Stomach (tissue), 8 donors: ENCODE measurements at regions not wholly inside any gene's neighbourhood (a gene's known extent, or its start where the extent isn't known, plus 50 kb on each side); places are given as distances from the start of the nearest gene placed in this dataset.
A peak's percentile ranks its signal among the peaks of the same experiment; 100 is the strongest.

Source experiments
- DNase-seq, 2 donors: peaks; one replicate each; pipeline versions ENCODE4 v3.0.0 to v3.0.0-alpha.2; 2013 to 2019
- H3K27ac ChIP-seq, 5 donors: fragments of 200-600 bp in 4 of 5; sonication (generic) in 4 of 5; one replicate each; pipeline ENCODE4 v1.5.1; 2013 to 2019; ENCODE audit warnings: mild to moderate bottlenecking in 1 of 5, moderate library complexity in 1 of 5
- H3K27me3 ChIP-seq, 3 donors: fragments of 200-600 bp; sonication (generic); one replicate each; pipeline ENCODE4 v1.5.1; 2017 to 2019; ENCODE audit warnings: mixed run types in 1 of 3
- H3K36me3 ChIP-seq, 4 donors: fragments of 200-600 bp; sonication (generic); 1 replicate in 3 of 4; 2 replicates in 1 of 4; pipeline ENCODE4 v1.5.1; 2016 to 2019
- H3K4me1 ChIP-seq, 4 donors: fragments of 200-600 bp; sonication (generic); one replicate each; pipeline ENCODE4 v1.5.1; 2016 to 2019
- H3K4me3 ChIP-seq, 4 donors: fragments of 200-600 bp; sonication (generic) in 3 of 4; one replicate each; pipeline ENCODE4 v1.5.1; 2016 to 2019; ENCODE audit warnings: mild to moderate bottlenecking in 1 of 4
- H3K9me3 ChIP-seq, 4 donors: fragments of 200-600 bp; sonication (generic); one replicate each; pipeline ENCODE4 v1.5.1; 2016 to 2019
- EP300 ChIP-seq: sonication (generic); formaldehyde crosslinking; IDR thresholded peaks from one replicate; pipeline ENCODE4 v1.6.1; 2017; ENCODE audit warnings: antibody characterized with exemption
- POLR2A ChIP-seq, 4 donors: fragments of 450-650 bp; IDR thresholded peaks; one replicate each; pipeline ENCODE4 v1.6.1; 2016; ENCODE audit warnings: antibody characterized with exemption in 4 of 4, control low read depth in 2 of 4, mild to moderate bottlenecking in 1 of 4, moderate library complexity in 1 of 4
- POLR2AphosphoS5 ChIP-seq, 3 donors: sonication (generic); formaldehyde crosslinking; IDR thresholded peaks; one replicate each; pipeline ENCODE4 v1.6.1; 2016; ENCODE audit warnings: antibody characterized with exemption in 3 of 3
- WGBS, 5 donors: extraction: QIAGEN DNeasy Blood & Tissue Kit in 3 of 5; methylation state at CpG; one replicate each; pipeline versions ENCODE4 v1.1.5 to v1.1.7; 2013 to 2018; 5-methylcytosine and 5-hydroxymethylcytosine counted together
- intact Hi-C: fragments of 100-400 bp; cut with DNase I; formaldehyde crosslinking; loops from one replicate; pipeline ENCODE4 v1.15.1; 2023; ENCODE audit warnings: low total_unique reads
- TF ChIP-seq, protein P1 (sequence below), 7 experiments: fragments of 450-650 bp in 4 of 7; fragments of 200-600 bp in 3 of 7; sonication (generic) in 3 of 7; IDR thresholded peaks; one replicate each; pipeline ENCODE4 v1.5.1; 2016 to 2019; ENCODE audit warnings: antibody characterized with exemption in 7 of 7, control low read depth in 2 of 7, mild to moderate bottlenecking in 1 of 7
- donor health status: healthy with polysubstance abuse.
- donor health status: Bipolar disorder and iron deficiency.
- donor health status: healthy.

DNA sequence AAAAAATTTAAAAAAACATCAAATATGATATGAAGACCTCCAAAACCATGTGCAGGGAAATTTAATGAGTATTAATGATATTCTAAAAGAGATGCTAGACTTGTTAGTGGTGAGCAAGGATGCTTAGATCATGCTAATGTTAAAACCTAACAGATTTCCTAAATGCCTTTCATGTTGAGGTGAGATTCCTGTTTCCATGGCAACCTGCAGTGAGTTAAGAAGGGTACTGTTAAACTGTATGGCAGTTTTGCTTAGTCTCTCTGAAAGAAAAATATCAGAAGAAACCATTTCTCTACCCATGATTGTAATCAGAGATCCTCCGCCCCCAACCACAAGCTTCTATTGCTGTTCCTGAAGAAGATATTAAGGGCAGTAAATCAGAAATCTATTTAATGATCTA is 321.6 kb upstream of the LRRC7 start:
- H3K4me1 ChIP-seq = no peaks in the 10 kb centered on the region

DNA sequence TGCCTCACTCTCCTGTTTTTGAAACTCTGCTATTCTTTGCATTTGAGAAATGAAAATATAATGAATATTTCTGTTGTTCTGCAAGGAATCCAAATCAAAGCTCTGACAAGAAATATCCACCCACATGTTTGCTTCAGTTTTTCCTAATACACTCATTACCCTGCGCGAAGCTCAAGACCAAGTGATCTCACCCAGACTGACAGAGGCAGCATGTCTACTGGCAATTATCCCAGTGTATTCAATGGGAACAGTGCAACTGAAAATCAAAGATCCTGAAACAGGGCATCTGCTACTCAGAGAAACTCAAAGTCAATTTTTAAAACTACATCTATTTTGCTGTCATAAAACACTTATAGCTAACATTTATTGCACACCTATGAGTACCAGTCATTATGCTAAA is 321.0 kb upstream of the LRRC7 start:
- TF ChIP-seq POLR2A (IDR thresholded peaks at IDR 0.05) = no peak
- TF ChIP-seq EP300 = no peak
- TF ChIP-seq, protein P1, sequence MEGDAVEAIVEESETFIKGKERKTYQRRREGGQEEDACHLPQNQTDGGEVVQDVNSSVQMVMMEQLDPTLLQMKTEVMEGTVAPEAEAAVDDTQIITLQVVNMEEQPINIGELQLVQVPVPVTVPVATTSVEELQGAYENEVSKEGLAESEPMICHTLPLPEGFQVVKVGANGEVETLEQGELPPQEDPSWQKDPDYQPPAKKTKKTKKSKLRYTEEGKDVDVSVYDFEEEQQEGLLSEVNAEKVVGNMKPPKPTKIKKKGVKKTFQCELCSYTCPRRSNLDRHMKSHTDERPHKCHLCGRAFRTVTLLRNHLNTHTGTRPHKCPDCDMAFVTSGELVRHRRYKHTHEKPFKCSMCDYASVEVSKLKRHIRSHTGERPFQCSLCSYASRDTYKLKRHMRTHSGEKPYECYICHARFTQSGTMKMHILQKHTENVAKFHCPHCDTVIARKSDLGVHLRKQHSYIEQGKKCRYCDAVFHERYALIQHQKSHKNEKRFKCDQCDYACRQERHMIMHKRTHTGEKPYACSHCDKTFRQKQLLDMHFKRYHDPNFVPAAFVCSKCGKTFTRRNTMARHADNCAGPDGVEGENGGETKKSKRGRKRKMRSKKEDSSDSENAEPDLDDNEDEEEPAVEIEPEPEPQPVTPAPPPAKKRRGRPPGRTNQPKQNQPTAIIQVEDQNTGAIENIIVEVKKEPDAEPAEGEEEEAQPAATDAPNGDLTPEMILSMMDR (IDR thresholded peaks at IDR 0.05) = no peak
- TF ChIP-seq POLR2AphosphoS5 (IDR thresholded peaks at IDR 0.05) = no peak
- Histone ChIP-seq H3K36me3 (no peaks in the 10 kb centered on the region), H3K4me3 (no peak overlapping the region), H3K9me3 (no peaks in the 10 kb centered on the region), H3K4me1 (no peaks in the 10 kb centered on the region), H3K27ac (no peak overlapping the region), H3K27me3 (no peaks in the 10 kb centered on the region)
- 75 to 85% (median 79%) methylated on average over 2 of the region's 2 CpGs for WGBS, 5 donors
- intact Hi-C loops = no loop called here
- DNase-seq = peak in 1 of 2 donors; percentile 40

More for the DNA sequence above, 321.6 kb upstream of the LRRC7 start:
- H3K4me3 ChIP-seq = no peak overlapping the region
- no peak for TF ChIP-seq EP300
- H3K27me3 ChIP-seq = no peaks in the 10 kb centered on the region
- no peaks in the 10 kb centered on the region for H3K36me3 ChIP-seq
- 79 to 95% (median 90%) methylated on average over 1 of the region's 1 CpG for WGBS, 5 donors
- intact Hi-C loops = no loop called here
- no peaks in the 10 kb centered on the region for H3K9me3 ChIP-seq
- no peak overlapping the region for H3K27ac ChIP-seq
- DNase-seq = no peak

DNA sequence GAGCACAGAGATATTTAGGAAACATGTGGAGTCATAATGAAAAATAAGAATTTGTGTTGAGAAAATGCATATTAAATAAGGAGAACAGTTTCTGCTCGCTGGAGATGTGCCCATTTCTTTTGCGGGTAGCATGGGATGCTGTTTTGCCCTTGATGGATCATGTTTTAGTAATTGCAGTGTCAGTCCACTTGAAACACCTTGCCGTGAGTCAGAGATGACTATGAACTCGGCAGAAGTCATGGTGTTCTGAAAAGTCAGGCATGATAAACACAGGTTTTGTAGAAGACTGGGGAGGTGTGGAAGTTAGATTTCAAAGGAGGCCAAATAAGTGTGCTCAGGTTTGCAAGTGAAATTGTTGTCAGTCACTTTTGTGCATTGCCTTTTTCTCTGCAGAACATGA is 315.0 kb upstream of the LRRC7 start:
- H3K36me3 ChIP-seq = no peaks in the 10 kb centered on the region
- H3K4me1 ChIP-seq = no peaks in the 10 kb centered on the region
- intact Hi-C loops = no loop called here
- no peak for TF ChIP-seq POLR2A (IDR thresholded peaks at IDR 0.05)
- TF ChIP-seq, protein P1 (IDR thresholded peaks at IDR 0.05) = no peak
- TF ChIP-seq EP300 = no peak
- no peak for TF ChIP-seq POLR2AphosphoS5 (IDR thresholded peaks at IDR 0.05)
- no peaks in the 10 kb centered on the region for H3K9me3 ChIP-seq
- H3K27ac ChIP-seq = no peak overlapping the region
- no peak for DNase-seq
- no peaks in the 10 kb centered on the region for H3K27me3 ChIP-seq
- 69 to 82% (median 73%) methylated on average over 4 of the region's 4 CpGs for WGBS, 5 donors
- H3K4me3 ChIP-seq = no peak overlapping the region

DNA sequence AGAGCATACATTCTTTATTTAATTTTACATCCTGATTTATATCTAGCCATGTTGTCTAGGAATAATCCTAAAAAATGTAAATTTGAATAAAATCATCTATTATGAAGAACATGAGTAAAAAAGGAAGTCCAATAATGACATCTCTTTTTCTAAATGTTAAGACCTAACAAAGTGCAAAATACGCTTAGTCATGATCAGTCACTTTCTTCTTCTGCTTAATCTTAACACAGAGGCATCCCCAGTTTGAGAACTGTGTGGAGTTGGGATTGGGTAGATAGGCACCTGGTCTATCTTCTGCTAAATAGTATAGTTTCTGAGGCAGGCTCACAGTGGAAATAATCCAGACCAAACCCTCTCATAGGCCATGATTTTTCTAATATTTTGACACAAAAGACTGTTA is 311.7 kb upstream of the LRRC7 start:
- Histone ChIP-seq H3K4me3 (no peak overlapping the region), H3K9me3 (no peaks in the 10 kb centered on the region), H3K36me3 (no peaks in the 10 kb centered on the region), H3K27me3 (no peaks in the 10 kb centered on the region), H3K27ac (no peak overlapping the region), H3K4me1 (peaks cover 0 to 9% (median 0%) of the 10 kb centered on the region in 4 donors)
- intact Hi-C loops = no loop called here
- DNase-seq = no peak
- TF ChIP-seq EP300 (no peak), POLR2AphosphoS5 (IDR thresholded peaks at IDR 0.05) (no peak), POLR2A (IDR thresholded peaks at IDR 0.05) (no peak)
- TF ChIP-seq, protein P1 (IDR thresholded peaks at IDR 0.05) = no peak
- 88 to 93% (median 92%) methylated on average over 1 of the region's 1 CpG for WGBS, 5 donors

DNA sequence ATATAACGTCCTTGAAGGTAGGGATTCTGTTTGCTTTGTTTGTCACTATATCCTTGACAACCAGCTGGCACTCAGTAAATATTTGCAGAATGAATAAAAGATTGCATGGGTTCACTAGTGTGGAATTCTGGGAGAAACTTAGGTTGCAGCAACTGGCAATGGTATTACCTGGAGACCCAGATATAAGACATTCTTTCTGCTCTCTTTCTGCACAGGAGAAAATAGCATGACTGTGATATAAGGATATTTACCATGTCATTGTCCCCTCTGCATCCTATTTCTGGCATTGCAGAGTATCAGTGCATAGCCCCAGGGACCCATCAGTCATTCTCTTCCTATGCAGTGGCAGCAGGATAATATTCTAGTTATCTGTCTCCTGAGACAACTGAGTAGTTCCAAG is 308.9 kb upstream of the LRRC7 start:
- Histone ChIP-seq H3K4me1 (peaks cover 0 to 13% (median 0%) of the 10 kb centered on the region in 4 donors), H3K27me3 (no peaks in the 10 kb centered on the region), H3K9me3 (no peaks in the 10 kb centered on the region), H3K27ac (no peak overlapping the region), H3K4me3 (no peak overlapping the region), H3K36me3 (no peaks in the 10 kb centered on the region)
- intact Hi-C loops = no loop called here
- peak in 1 of 2 donors; percentile 44 for DNase-seq
- TF ChIP-seq POLR2AphosphoS5 (IDR thresholded peaks at IDR 0.05) (peak in 2 of 3 donors; percentile 11 to 28), EP300 (no peak)
- WGBS, 5 donors = 13 to 27% (median 23%) methylated on average over 1 of the region's 1 CpG
